SK-N-SH (cell line): ENCODE measurements at regions not wholly inside any gene's neighbourhood (a gene's known extent, or its start where the extent isn't known, plus 50 kb on each side); places are given as distances from the start of the nearest gene placed in this dataset.

ENCODE experiments used
- CTCF ChIA-PET: fragments of 300-600, 350-600 bp; formaldehyde crosslinking; extraction: SDS; loops from one replicate; lab custom pipeline; 2021; lab: Yijun Ruan, JAX
- POLR2A ChIA-PET: fragments of 350-600 bp; sonication (Branson Sonifier 250); formaldehyde crosslinking; extraction: SDS; loops from one replicate; lab custom pipeline; 2020; ENCODE audit warnings: antibody characterized with exemption, inconsistent platforms; lab: Yijun Ruan, JAX
- DNase-seq: peaks from one replicate; pipeline ENCODE4 v3.0.0; 2012
- H2AFZ ChIP-seq: fragments of 200-600 bp; sonication (generic); 2 replicates; pipeline ENCODE4 v1.8.1; 2016; ENCODE audit warnings: antibody characterized with exemption, mild to moderate bottlenecking, low read depth
- H3F3A ChIP-seq: fragments of 200-600 bp; sonication (generic); replicated peaks from 2 replicates; pipeline ENCODE3; 2016; ENCODE audit warnings: antibody characterized with exemption, mild to moderate bottlenecking; ENCODE audit not compliant: insufficient read depth
- H3K27ac ChIP-seq, 2 experiments: fragments of 200-500 bp in 1 of 2; fragments of 200-600 bp in 1 of 2; sonication (Bioruptor generic) in 1 of 2; sonication (generic), shearing (Covaris generic) in 1 of 2; 2 replicates each; pipeline versions ENCODE4 v1.5.1 to v1.6.1; 2014 to 2016; ENCODE audit warnings: low read depth in 2 of 2, inconsistent platforms in 1 of 2, low read length in 1 of 2, mild to moderate bottlenecking in 1 of 2, mixed read lengths in 1 of 2
- H3K27me3 ChIP-seq: fragments of 200-600 bp; sonication (generic), shearing (Covaris generic); 2 replicates; pipeline ENCODE4 v1.6.1; 2016; ENCODE audit warnings: mixed run types; ENCODE audit not compliant: insufficient read depth
- H3K36me3 ChIP-seq, 2 experiments: fragments of 200-500 bp in 1 of 2; fragments of 200-600 bp in 1 of 2; sonication (Bioruptor generic) in 1 of 2; sonication (generic) in 1 of 2; replicated peaks in 1 of 2; 2 replicates each; pipeline versions ENCODE3 to v1.5.1; 2014 to 2016; ENCODE audit warnings: low read length in 1 of 2, mild to moderate bottlenecking in 1 of 2; ENCODE audit not compliant: insufficient read depth in 2 of 2, control insufficient read depth in 1 of 2
- H3K4me1 ChIP-seq, 2 experiments: fragments of 200-500 bp in 1 of 2; fragments of 200-600 bp in 1 of 2; sonication (Bioruptor generic) in 1 of 2; sonication (generic), shearing (Covaris generic) in 1 of 2; 2 replicates each; pipeline versions ENCODE4 v1.5.1 to v1.6.1; 2014 to 2016; ENCODE audit warnings: low read depth in 1 of 2, low read length in 1 of 2, mixed run types in 1 of 2; ENCODE audit not compliant: insufficient read depth in 2 of 2, control insufficient read depth in 1 of 2
- H3K4me2 ChIP-seq: fragments of 200-600 bp; sonication (generic), shearing (Covaris generic); 2 replicates; pipeline ENCODE4 v1.6.1; 2017; ENCODE audit warnings: mixed run types
- H3K4me3 ChIP-seq, 2 experiments: fragments of 200-500 bp in 1 of 2; fragments of 200-600 bp in 1 of 2; sonication (Bioruptor generic) in 1 of 2; sonication (generic), shearing (Covaris generic) in 1 of 2; 2 replicates each; pipeline versions ENCODE4 v1.5.1 to v1.8.1; 2014 to 2016; ENCODE audit warnings: low read depth in 2 of 2, inconsistent platforms in 1 of 2, low read length in 1 of 2, mild to moderate bottlenecking in 1 of 2, mixed read lengths in 1 of 2, moderate library complexity in 1 of 2
- H3K79me2 ChIP-seq: fragments of 200-600 bp; sonication (generic); 2 replicates; pipeline ENCODE4 v1.8.1; 2017; ENCODE audit warnings: mild to moderate bottlenecking; ENCODE audit not compliant: insufficient read depth
- H3K9ac ChIP-seq: fragments of 200-600 bp; sonication (generic); 2 replicates; pipeline ENCODE4 v1.6.1; 2017; ENCODE audit warnings: mixed run types
- H3K9me2 ChIP-seq: fragments of 200-600 bp; sonication (generic); 2 replicates; pipeline ENCODE4 v1.6.1; 2017; ENCODE audit warnings: mixed run types
- H3K9me3 ChIP-seq: fragments of 200-600 bp; sonication (generic); 2 replicates; pipeline ENCODE4 v1.6.1; 2017; ENCODE audit warnings: mixed run types, mild to moderate bottlenecking, moderate library complexity
- H4K20me1 ChIP-seq: fragments of 200-600 bp; sonication (generic); 2 replicates; pipeline ENCODE4 v1.6.1; 2017; ENCODE audit warnings: mild to moderate bottlenecking, mixed run types; ENCODE audit not compliant: insufficient read depth
- ELF1 ChIP-seq: IDR thresholded peaks from 2 replicates; pipeline ENCODE4 v1.4.0; 2012
- EP300 ChIP-seq, 2 experiments: IDR thresholded peaks; 2 replicates each; pipeline versions ENCODE4 v1.4.0 to v1.6.1; 2012; ENCODE audit warnings: borderline replicate concordance in 1 of 2, low read depth in 1 of 2, low read length in 1 of 2
- FOXJ3 ChIP-seq: sonication (generic); formaldehyde crosslinking; IDR thresholded peaks from 2 replicates; pipeline ENCODE4 v1.5.1; 2020; ENCODE audit warnings: mild to moderate bottlenecking, missing genetic modification reagents
- FOXM1 ChIP-seq: IDR thresholded peaks from 2 replicates; pipeline ENCODE4 v1.4.0; 2012; ENCODE audit warnings: low read depth, mild to moderate bottlenecking
- GATA2 ChIP-seq: sonication (generic); formaldehyde crosslinking; IDR thresholded peaks from 2 replicates; pipeline ENCODE4 v1.5.0; 2020; ENCODE audit warnings: mild to moderate bottlenecking, missing genetic modification reagents
- MEF2A ChIP-seq: IDR thresholded peaks from 2 replicates; pipeline ENCODE4 v1.4.0; 2012; ENCODE audit warnings: low read depth, borderline replicate concordance
- NFIC ChIP-seq: IDR thresholded peaks from 2 replicates; pipeline ENCODE4 v1.4.0; 2012; ENCODE audit warnings: borderline replicate concordance
- NRF1 ChIP-seq: IDR thresholded peaks from 2 replicates; pipeline ENCODE4 v1.6.1; 2012; ENCODE audit warnings: low read depth, mild to moderate bottlenecking, low read length
- RAD21 ChIP-seq: IDR thresholded peaks from 2 replicates; pipeline ENCODE4 v1.6.1; 2012; ENCODE audit warnings: mild to moderate bottlenecking, low read length
- RFX5 ChIP-seq: IDR thresholded peaks from 2 replicates; pipeline ENCODE4 v1.6.1; 2012; ENCODE audit warnings: mild to moderate bottlenecking, improper control_type of control experiment, low read length
- RXRA ChIP-seq: IDR thresholded peaks from 2 replicates; pipeline ENCODE4 v1.4.0; 2012; ENCODE audit warnings: low read depth, mild to moderate bottlenecking, borderline replicate concordance
- SMC3 ChIP-seq: IDR thresholded peaks from 2 replicates; pipeline ENCODE4 v1.6.1; 2012; ENCODE audit warnings: low read depth, low read length, improper control_type of control experiment
- TAF1 ChIP-seq: IDR thresholded peaks from 2 replicates; pipeline ENCODE4 v1.6.1; 2012; ENCODE audit warnings: low read depth, mild to moderate bottlenecking, low read length, moderate library complexity, borderline replicate concordance
- TCF12 ChIP-seq: IDR thresholded peaks from 2 replicates; pipeline ENCODE4 v1.4.0; 2012
- WGBS: methylation state at CpG from one replicate; pipeline ENCODE4 v1.1.6; 2017; ENCODE audit warnings: low lambda C conversion rate; 5-methylcytosine and 5-hydroxymethylcytosine counted together
- TF ChIP-seq, protein P1 (sequence below): IDR thresholded peaks from 2 replicates; pipeline ENCODE4; 2012
- TF ChIP-seq, protein P2 (sequence below): IDR thresholded peaks from 2 replicates; pipeline ENCODE4 v1.6.1; 2012; ENCODE audit warnings: mild to moderate bottlenecking, low read depth, low read length, moderate library complexity

DNA sequence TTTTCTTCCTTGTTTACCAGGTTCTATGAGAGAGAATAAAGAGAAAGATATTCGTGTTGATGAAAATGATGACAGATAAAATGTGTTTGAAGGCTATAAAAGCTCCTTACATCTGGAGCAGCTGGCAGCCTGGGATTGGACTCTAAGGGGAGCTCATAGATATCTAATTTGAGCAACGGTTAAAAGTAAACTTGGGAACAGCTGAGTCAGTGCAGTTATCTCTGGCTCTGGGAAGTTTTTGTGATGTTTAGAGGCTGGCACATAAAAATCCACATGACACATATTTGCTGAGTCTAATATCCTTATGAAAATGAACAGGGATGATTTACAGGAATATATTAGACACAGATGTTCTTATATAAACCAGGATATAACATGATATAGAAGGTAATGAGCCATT lies 331.8 kb upstream of the TENM3 start (continued):
- TF ChIP-seq TCF12 (no peak), TAF1 (no peak)
- TF ChIP-seq, all 33 proteins: peak for 0

DNA sequence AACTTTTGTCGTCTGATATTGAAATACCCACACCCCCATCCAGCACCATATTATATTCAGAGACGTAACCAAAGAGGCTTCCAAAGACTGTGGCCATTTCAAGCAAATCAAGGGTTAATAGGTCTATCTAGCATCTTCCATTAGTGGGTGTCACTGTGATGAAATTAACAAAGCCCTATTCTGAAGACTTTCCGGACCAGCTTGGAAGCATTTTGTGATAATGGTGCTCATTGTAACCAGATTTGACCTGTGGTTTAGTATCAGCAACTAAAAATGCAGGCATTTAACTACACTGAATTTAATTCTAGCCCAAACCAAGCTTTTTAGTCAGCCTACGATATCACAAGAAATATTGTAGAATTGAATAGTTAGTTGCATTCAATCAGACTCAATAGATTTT lies 309.7 kb upstream of the TENM3 start:
- Histone ChIP-seq H3K9ac (no peak overlapping the region), H4K20me1 (no peaks in the 10 kb centered on the region), H3K9me2 (no peaks in the 10 kb centered on the region), H3K36me3 (no peaks in the 10 kb centered on the region), H3K4me1 (no peaks in the 10 kb centered on the region), H3F3A (no peaks in the 10 kb centered on the region), H2AFZ (no peak overlapping the region), H3K4me3 (no peak overlapping the region), H3K4me2 (no peak overlapping the region), H3K79me2 (no peaks in the 10 kb centered on the region), H3K27me3 (no peaks in the 10 kb centered on the region), H3K27ac (no peak overlapping the region), H3K9me3 (no peaks in the 10 kb centered on the region; the same call in 1 of the 2 replicates)
- ChIA-PET POLR2A (no interaction called here), CTCF (no interaction called here)
- 62% methylated on average over 4 of the region's 4 CpGs for WGBS
- DNase-seq: no peak
- TF ChIP-seq RXRA (no peak), ELF1 (no peak), FOXM1 (no peak), RFX5 (no peak), MEF2A (no peak), NRF1 (no peak), FOXJ3 (no peak)

DNA sequence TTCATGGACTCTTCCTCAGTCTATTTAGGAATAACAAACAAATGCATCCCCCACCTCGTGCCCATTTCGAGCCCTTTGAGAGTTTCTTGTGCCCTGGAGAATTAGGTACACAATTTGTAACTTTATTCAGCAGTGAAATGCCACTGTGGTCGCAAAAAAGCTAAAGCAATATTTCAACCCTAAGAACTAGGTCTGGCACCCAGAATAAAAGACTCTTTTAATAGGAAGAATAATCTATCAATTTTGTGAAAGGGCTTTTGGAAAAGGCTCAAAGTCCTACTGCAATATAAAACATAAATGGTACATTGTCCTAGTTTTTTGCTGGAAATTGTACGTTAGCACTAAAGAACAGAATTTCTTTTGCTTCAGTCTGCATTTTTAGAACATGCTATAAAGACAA lies 304.6 kb upstream of the TENM3 start:
- Histone ChIP-seq H4K20me1 (no peaks in the 10 kb centered on the region), H3F3A (no peaks in the 10 kb centered on the region), H3K36me3 (no peaks in the 10 kb centered on the region), H3K9ac (no peak overlapping the region), H3K4me3 (no peak overlapping the region), H3K4me1 (no peaks in the 10 kb centered on the region; a peak in 1 of 4 replicates), H2AFZ (no peak overlapping the region), H3K4me2 (no peak overlapping the region), H3K27ac (no peak overlapping the region), H3K79me2 (no peaks in the 10 kb centered on the region), H3K27me3 (no peaks in the 10 kb centered on the region), H3K9me3 (no peaks in the 10 kb centered on the region), H3K9me2 (no peaks in the 10 kb centered on the region)
- no peak for DNase-seq
- 65% methylated on average over 4 of the region's 4 CpGs for WGBS
- TF ChIP-seq NFIC (no peak), FOXJ3 (no peak), GATA2 (no peak), EP300 (IDR thresholded peaks at IDR 0.05; ENCODE audit: borderline replicate concordance in 1 of 2, low read depth in 1 of 2, low read length in 1 of 2) (no peak), SMC3 (no peak), RAD21 (no peak)
- TF ChIP-seq, protein P1, sequence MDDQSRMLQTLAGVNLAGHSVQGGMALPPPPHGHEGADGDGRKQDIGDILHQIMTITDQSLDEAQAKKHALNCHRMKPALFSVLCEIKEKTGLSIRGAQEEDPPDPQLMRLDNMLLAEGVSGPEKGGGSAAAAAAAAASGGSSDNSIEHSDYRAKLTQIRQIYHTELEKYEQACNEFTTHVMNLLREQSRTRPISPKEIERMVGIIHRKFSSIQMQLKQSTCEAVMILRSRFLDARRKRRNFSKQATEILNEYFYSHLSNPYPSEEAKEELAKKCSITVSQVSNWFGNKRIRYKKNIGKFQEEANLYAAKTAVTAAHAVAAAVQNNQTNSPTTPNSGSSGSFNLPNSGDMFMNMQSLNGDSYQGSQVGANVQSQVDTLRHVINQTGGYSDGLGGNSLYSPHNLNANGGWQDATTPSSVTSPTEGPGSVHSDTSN: no peak
- TF ChIP-seq, protein P2, sequence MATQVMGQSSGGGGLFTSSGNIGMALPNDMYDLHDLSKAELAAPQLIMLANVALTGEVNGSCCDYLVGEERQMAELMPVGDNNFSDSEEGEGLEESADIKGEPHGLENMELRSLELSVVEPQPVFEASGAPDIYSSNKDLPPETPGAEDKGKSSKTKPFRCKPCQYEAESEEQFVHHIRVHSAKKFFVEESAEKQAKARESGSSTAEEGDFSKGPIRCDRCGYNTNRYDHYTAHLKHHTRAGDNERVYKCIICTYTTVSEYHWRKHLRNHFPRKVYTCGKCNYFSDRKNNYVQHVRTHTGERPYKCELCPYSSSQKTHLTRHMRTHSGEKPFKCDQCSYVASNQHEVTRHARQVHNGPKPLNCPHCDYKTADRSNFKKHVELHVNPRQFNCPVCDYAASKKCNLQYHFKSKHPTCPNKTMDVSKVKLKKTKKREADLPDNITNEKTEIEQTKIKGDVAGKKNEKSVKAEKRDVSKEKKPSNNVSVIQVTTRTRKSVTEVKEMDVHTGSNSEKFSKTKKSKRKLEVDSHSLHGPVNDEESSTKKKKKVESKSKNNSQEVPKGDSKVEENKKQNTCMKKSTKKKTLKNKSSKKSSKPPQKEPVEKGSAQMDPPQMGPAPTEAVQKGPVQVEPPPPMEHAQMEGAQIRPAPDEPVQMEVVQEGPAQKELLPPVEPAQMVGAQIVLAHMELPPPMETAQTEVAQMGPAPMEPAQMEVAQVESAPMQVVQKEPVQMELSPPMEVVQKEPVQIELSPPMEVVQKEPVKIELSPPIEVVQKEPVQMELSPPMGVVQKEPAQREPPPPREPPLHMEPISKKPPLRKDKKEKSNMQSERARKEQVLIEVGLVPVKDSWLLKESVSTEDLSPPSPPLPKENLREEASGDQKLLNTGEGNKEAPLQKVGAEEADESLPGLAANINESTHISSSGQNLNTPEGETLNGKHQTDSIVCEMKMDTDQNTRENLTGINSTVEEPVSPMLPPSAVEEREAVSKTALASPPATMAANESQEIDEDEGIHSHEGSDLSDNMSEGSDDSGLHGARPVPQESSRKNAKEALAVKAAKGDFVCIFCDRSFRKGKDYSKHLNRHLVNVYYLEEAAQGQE: no peak
- POLR2A ChIA-PET: no interaction called here
- CTCF ChIA-PET: no interaction called here
